Small intestine (tissue), 7 donors: ENCODE measurements at regions not wholly inside any gene's neighbourhood (a gene's known extent, or its start where the extent isn't known, plus 50 kb on each side); places are given as distances from the start of the nearest gene placed in this dataset.
A peak's percentile ranks its signal among the peaks of the same experiment; 100 is the strongest.

Experiments used
- DNase-seq, 2 donors: peaks; one replicate each; pipeline versions ENCODE4 v3.0.0 to v3.0.0-alpha.2; 2013
- FAIRE-seq: peaks from 2 replicates; lab custom pipeline; 2012; peaks lifted over from hg19 to GRCh38; lab: Jason Lieb, UNC
- H3K27ac ChIP-seq, 3 donors: one replicate each; pipeline ENCODE4 v1.5.1; 2013; ENCODE audit warnings: low read length in 2 of 3, mild to moderate bottlenecking in 2 of 3, control low read depth in 1 of 3, inconsistent platforms in 1 of 3, low read depth in 1 of 3, moderate library complexity in 1 of 3
- H3K27me3 ChIP-seq, 3 donors: one replicate each; pipeline ENCODE4 v1.6.1; 2013; ENCODE audit warnings: low read length in 3 of 3, inconsistent platforms in 1 of 3; ENCODE audit not compliant: control insufficient read depth in 3 of 3, insufficient read depth in 3 of 3
- H3K36me3 ChIP-seq, 3 donors: one replicate each; pipeline ENCODE4 v1.6.1; 2013; ENCODE audit warnings: low read length in 3 of 3, inconsistent platforms in 1 of 3, low read depth in 1 of 3, mild to moderate bottlenecking in 1 of 3, moderate library complexity in 1 of 3; ENCODE audit not compliant: control insufficient read depth in 3 of 3, insufficient read depth in 2 of 3
- H3K4me1 ChIP-seq, 3 donors: one replicate each; pipeline ENCODE4 v1.6.1; 2013; ENCODE audit warnings: low read length in 2 of 3, inconsistent platforms in 1 of 3, low read depth in 1 of 3, mild to moderate bottlenecking in 1 of 3, moderate library complexity in 1 of 3; ENCODE audit not compliant: control insufficient read depth in 3 of 3, insufficient read depth in 2 of 3
- H3K4me3 ChIP-seq, 3 donors: one replicate each; pipeline ENCODE4 v1.5.1; 2013; ENCODE audit warnings: low read length in 3 of 3, control low read depth in 1 of 3, inconsistent platforms in 1 of 3, low read depth in 1 of 3, mild to moderate bottlenecking in 1 of 3, moderate library complexity in 1 of 3
- H3K9me3 ChIP-seq, 2 donors: one replicate each; pipeline ENCODE4 v1.6.1; 2013; ENCODE audit warnings: low read depth in 1 of 2, low read length in 1 of 2; ENCODE audit not compliant: control insufficient read depth in 2 of 2, insufficient read depth in 1 of 2
- WGBS, 3 donors: extraction: QIAGEN DNeasy Blood & Tissue Kit; methylation state at CpG; one replicate each; pipeline ENCODE4 v1.1.7; 2013; 5-methylcytosine and 5-hydroxymethylcytosine counted together
- donor health status: healthy with polysubstance abuse.
- donor health status: control.
- donor health status: control.
- donor health status: Bipolar disorder and iron deficiency.
- donor health status: healthy.

- no peaks in the 10 kb centered on the region for H3K4me1 ChIP-seq
- DNase-seq (no peak), FAIRE-seq (no peak)
- H3K27me3 ChIP-seq, result no peaks in the 10 kb centered on the region
- WGBS, 3 donors, result 87 to 93% (median 90%) methylated on average over 3 of the region's 3 CpGs
- H3K27ac ChIP-seq, result no peak overlapping the region
- H3K9me3 ChIP-seq, result no peaks in the 10 kb centered on the region
- H3K36me3 ChIP-seq, result no peaks in the 10 kb centered on the region
- no peak overlapping the region for H3K4me3 ChIP-seq
These were observed 458.6 kb downstream of the ZNF608 start for GRCh38 chr5:124287813-124288212.

GRCh38 chr5:124285733-124286132, 460.7 kb downstream of the ZNF608 start:
- no peak overlapping the region for H3K27ac ChIP-seq
- no peaks in the 10 kb centered on the region for H3K27me3 ChIP-seq
- no peak overlapping the region for H3K4me3 ChIP-seq
- H3K9me3 ChIP-seq, result no peaks in the 10 kb centered on the region
- WGBS, 3 donors, result 81 to 100% (median 83%) methylated on average over 1 of the region's 1 CpG
- no peak for FAIRE-seq
- DNase-seq, result no peak
- no peaks in the 10 kb centered on the region for H3K36me3 ChIP-seq
- no peaks in the 10 kb centered on the region for H3K4me1 ChIP-seq

DNA sequence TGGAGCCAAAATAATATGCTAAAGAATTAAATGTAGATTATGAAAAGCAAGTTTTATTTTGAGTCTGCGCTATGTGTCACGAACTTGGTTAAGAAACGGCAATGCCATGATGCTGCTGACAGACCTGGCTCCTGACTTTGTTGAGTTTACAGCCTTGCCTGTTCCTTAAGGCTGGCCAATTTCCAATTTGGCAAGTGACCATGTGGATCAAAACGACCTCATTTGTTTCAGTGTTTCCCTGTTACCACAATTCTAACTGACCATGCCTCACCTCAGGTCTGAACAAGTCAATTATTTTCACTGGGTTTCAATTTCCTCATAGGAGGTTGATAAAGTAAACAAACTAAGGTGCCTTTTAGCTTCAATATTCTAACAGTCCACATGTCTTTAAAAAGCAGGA, 461.4 kb downstream of the ZNF608 start:
- no peak overlapping the region for H3K27ac ChIP-seq
- no peaks in the 10 kb centered on the region for H3K27me3 ChIP-seq
- H3K4me3 ChIP-seq, result no peak overlapping the region
- no peak for DNase-seq
- WGBS, 3 donors, result 65 to 68% (median 66%) methylated on average over 4 of the region's 4 CpGs
- H3K36me3 ChIP-seq, result no peaks in the 10 kb centered on the region
- no peaks in the 10 kb centered on the region for H3K4me1 ChIP-seq
- no peak for FAIRE-seq
- H3K9me3 ChIP-seq, result no peaks in the 10 kb centered on the region

- no peak for FAIRE-seq
- Histone ChIP-seq H3K4me3 (no peak overlapping the region), H3K27me3 (no peaks in the 10 kb centered on the region), H3K4me1 (peaks cover 0 to 2% (median 0%) of the 10 kb centered on the region in 3 donors), H3K9me3 (no peaks in the 10 kb centered on the region), H3K36me3 (no peaks in the 10 kb centered on the region), H3K27ac (no peak overlapping the region)
- WGBS, 3 donors, result 40 to 68% (median 45%) methylated on average over 2 of the region's 2 CpGs
- DNase-seq, result no peak
These were observed 463.4 kb downstream of the ZNF608 start for GRCh38 chr5:124283031-124283430.

- H3K27ac ChIP-seq, result no peak overlapping the region
- WGBS, 3 donors, result 87 to 90% (median 88%) methylated on average over 4 of the region's 4 CpGs
- H3K4me1 ChIP-seq, result peaks cover 0 to 2% (median 0%) of the 10 kb centered on the region in 3 donors
- H3K4me3 ChIP-seq, result no peak overlapping the region
- DNase-seq (no peak), FAIRE-seq (no peak)
- H3K27me3 ChIP-seq, result no peaks in the 10 kb centered on the region
- no peaks in the 10 kb centered on the region for H3K36me3 ChIP-seq
- H3K9me3 ChIP-seq, result no peaks in the 10 kb centered on the region
These were observed 466.4 kb downstream of the ZNF608 start for GRCh38 chr5:124280079-124280478.

- DNase-seq (no peak), FAIRE-seq (no peak)
- Histone ChIP-seq H3K36me3 (no peaks in the 10 kb centered on the region), H3K4me3 (no peak overlapping the region), H3K27ac (no peak overlapping the region), H3K9me3 (no peaks in the 10 kb centered on the region), H3K4me1 (peaks cover 0 to 2% (median 0%) of the 10 kb centered on the region in 3 donors), H3K27me3 (no peaks in the 10 kb centered on the region)
- 72 to 76% (median 74%) methylated on average over 3 of the region's 3 CpGs for WGBS, 3 donors
These were observed 467.1 kb downstream of the ZNF608 start for GRCh38 chr5:124279146-124279876.

DNA sequence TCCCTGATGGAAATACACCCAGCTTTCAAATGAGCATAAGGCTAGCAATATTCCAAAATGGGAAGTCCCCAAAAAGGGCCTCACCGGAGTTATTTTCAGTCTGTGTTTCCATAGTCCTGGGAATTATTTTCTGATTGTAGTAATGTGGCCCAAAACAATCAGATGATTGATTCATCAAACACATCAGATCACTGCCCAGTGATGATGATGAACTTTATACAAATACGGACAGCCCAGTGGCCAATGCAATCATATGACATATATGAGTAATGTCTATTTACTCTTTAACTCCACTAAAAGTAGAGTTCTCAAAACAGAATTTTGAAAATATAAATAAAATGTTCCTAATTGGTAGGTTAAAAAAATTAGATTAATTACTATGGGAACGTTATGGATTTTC, 467.8 kb downstream of the ZNF608 start:
- Histone ChIP-seq H3K4me3 (no peak overlapping the region), H3K27ac (no peak overlapping the region), H3K4me1 (peaks cover 0 to 2% (median 0%) of the 10 kb centered on the region in 3 donors), H3K27me3 (no peaks in the 10 kb centered on the region), H3K36me3 (no peaks in the 10 kb centered on the region), H3K9me3 (no peaks in the 10 kb centered on the region)
- FAIRE-seq, result no peak
- WGBS, 3 donors, result 52 to 62% (median 61%) methylated on average over 3 of the region's 3 CpGs
- DNase-seq, result no peak

DNA sequence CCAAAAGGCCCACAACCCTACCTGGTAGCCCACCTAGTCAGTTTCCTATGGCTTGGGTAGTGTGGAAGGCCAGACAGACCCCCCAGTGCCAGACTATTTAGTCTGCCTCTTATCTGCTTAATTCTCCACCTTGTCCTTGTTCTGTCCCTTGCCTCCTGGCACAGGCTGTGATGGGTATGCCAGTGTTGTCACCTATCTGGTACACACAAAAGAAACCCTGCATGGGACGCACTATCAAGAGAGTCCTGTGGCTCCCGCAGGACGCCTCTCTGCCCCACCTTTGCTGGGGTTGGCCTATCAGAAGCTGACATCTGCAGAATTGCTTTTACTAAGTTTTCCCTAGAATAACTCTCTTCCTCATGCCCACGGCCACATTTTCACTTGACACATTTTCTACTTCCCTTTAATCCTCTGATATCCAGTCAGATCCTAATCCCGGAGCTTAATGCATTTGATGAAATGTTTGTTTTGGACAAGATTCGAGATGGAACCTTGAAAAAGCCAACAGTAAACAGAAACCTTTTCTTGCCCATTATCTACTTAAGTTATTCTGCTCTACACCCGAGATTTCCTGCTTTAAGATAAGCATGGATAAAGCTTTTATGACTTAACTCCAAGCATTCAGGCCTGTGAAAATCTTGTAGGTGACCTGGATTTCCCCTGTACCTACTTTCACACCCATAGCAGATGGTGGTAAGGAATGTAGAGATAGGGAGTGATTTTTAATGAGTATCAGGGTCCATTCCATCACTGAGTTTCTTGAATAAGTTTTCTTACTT, 468.5 kb downstream of the ZNF608 start:
- no peaks in the 10 kb centered on the region for H3K36me3 ChIP-seq
- H3K27ac ChIP-seq, result peak overlapping the region in 1 of 3 donors; percentile 5
- WGBS, 3 donors, result 8 to 49% (median 37%) methylated on average over 7 of the region's 7 CpGs
- no peak for FAIRE-seq
- H3K9me3 ChIP-seq, result no peaks in the 10 kb centered on the region
- no peak overlapping the region for H3K4me3 ChIP-seq
- peaks cover 0 to 2% (median 0%) of the 10 kb centered on the region in 3 donors for H3K4me1 ChIP-seq
- peak; percentile 46 to 59 for DNase-seq
- H3K27me3 ChIP-seq, result no peaks in the 10 kb centered on the region
